HepG2 (cell line): ENCODE measurements at regions not wholly inside any gene's neighbourhood (a gene's known extent, or its start where the extent isn't known, plus 50 kb on each side); places are given as distances from the start of the nearest gene placed in this dataset.

Experiments used
- ATAC-seq: fragments of 200-7000 bp; cut with Tn5 transposase; 3 replicates; pipeline ENCODE4 v1.9.1; 2020; ENCODE audit warnings: mild to moderate bottlenecking, moderate library complexity
- BruUV-seq: library from RNA; stranded (reverse); fragments of 400-500 nt; replicated peaks from 2 replicates; lab custom pipeline; 2021; lab: Mats Ljungman, UMichigan
- CTCF ChIA-PET: fragments of 300-600 bp; formaldehyde crosslinking; extraction: SDS; loops from one replicate; lab custom pipeline; 2021; ENCODE audit warnings: low total read pairs, inconsistent platforms, low intra/inter-chr PET ratio; lab: Yijun Ruan, JAX
- POLR2A ChIA-PET: fragments of 350-600 bp; sonication (Branson Sonifier 250); formaldehyde crosslinking; loops from one replicate; lab custom pipeline; 2020; ENCODE audit warnings: antibody characterized with exemption, inconsistent platforms; lab: Yijun Ruan, JAX
- DNase-seq: peaks from one replicate; pipeline ENCODE4 v3.0.0-alpha.2; 2015; ENCODE audit warnings: low spot score
- FAIRE-seq: peaks from 3 replicates; lab custom pipeline; 2011; peaks lifted over from hg19 to GRCh38; lab: Jason Lieb, UNC
- H2AFZ ChIP-seq: one replicate; pipeline ENCODE4 v1.6.1; 2011; ENCODE audit warnings: low read length, inconsistent platforms
- H3K27ac ChIP-seq: fragments of 300-600 bp; 3 replicates; pipeline ENCODE4 v1.8.0; 2011; ENCODE audit warnings: mixed run types, mild to moderate bottlenecking, mixed read lengths, low read length, inconsistent platforms; ENCODE audit not compliant: insufficient read depth; ENCODE audit errors: extremely low read length
- H3K27me3 ChIP-seq, 2 experiments: fragments of 200-600 bp in 1 of 2; 2 replicates in 1 of 2; 3 replicates in 1 of 2; pipeline versions ENCODE4 v1.6.0 to v1.8.0; 2011; ENCODE audit warnings: low read length in 2 of 2, mild to moderate bottlenecking in 2 of 2, moderate library complexity in 2 of 2, inconsistent platforms in 1 of 2; ENCODE audit not compliant: insufficient read depth in 2 of 2, control insufficient read depth in 1 of 2
- H3K36me3 ChIP-seq, 2 experiments: fragments of 200-600 bp in 1 of 2; replicated peaks in 1 of 2; 2 replicates in 1 of 2; 3 replicates in 1 of 2; pipeline versions ENCODE4 v1.5.1 to v1.8.0; 2011; ENCODE audit warnings: low read length in 2 of 2, inconsistent platforms in 1 of 2; ENCODE audit not compliant: insufficient read depth in 2 of 2, control insufficient read depth in 1 of 2
- H3K4me1 ChIP-seq: 2 replicates; pipeline ENCODE4 v1.5.1; 2012; ENCODE audit warnings: low read length, inconsistent platforms; ENCODE audit not compliant: insufficient read depth
- H3K4me2 ChIP-seq: 2 replicates; pipeline ENCODE4 v1.6.0; 2011; ENCODE audit warnings: low read depth, low read length, inconsistent platforms
- H3K4me3 ChIP-seq, 3 experiments: fragments of 200-600 bp in 1 of 3; sonication (generic), shearing (Covaris generic) in 1 of 3; replicated peaks in 1 of 3; 2 replicates each; pipeline ENCODE4 v1.5.1; 2011 to 2016; ENCODE audit warnings: low read length in 3 of 3, inconsistent platforms in 2 of 3, low read depth in 2 of 3, mild to moderate bottlenecking in 2 of 3, control low read depth in 1 of 3, mixed read lengths in 1 of 3; ENCODE audit not compliant: insufficient read depth in 1 of 3
- H3K79me2 ChIP-seq: one replicate; pipeline ENCODE4 v1.6.1; 2011; ENCODE audit warnings: low read length, inconsistent platforms; ENCODE audit not compliant: insufficient read depth
- H3K9ac ChIP-seq: 2 replicates; pipeline ENCODE4 v1.6.0; 2011; ENCODE audit warnings: mild to moderate bottlenecking, low read depth, low read length, inconsistent platforms; ENCODE audit not compliant: insufficient read depth
- H3K9me3 ChIP-seq: 2 replicates; pipeline ENCODE4 v1.5.1; 2012; ENCODE audit warnings: mild to moderate bottlenecking, low read length
- H4K20me1 ChIP-seq: 2 replicates; pipeline ENCODE4 v1.6.0; 2011; ENCODE audit warnings: inconsistent platforms, mild to moderate bottlenecking, low read length, moderate library complexity; ENCODE audit not compliant: insufficient read depth
- ESRRA ChIP-seq: sonication (generic); formaldehyde crosslinking; IDR thresholded peaks from 2 replicates; pipeline ENCODE4 v1.5.1; 2020; ENCODE audit warnings: mild to moderate bottlenecking, low read depth, missing genetic modification reagents
- FOXC1 ChIP-seq: sonication (generic); formaldehyde crosslinking; IDR thresholded peaks from 2 replicates; pipeline ENCODE4 v1.8.0; 2022; ENCODE audit warnings: mild to moderate bottlenecking, missing genetic modification reagents, borderline replicate concordance
- KLF9 ChIP-seq: IDR thresholded peaks from 2 replicates; pipeline ENCODE4 v1.6.1; 2016; ENCODE audit warnings: low read depth
- NFKB2 ChIP-seq: sonication (generic); formaldehyde crosslinking; IDR thresholded peaks from 2 replicates; pipeline ENCODE4 v1.4.0; 2020; ENCODE audit warnings: missing genetic modification reagents, borderline replicate concordance
- SAP130 ChIP-seq: IDR thresholded peaks from 2 replicates; pipeline ENCODE4 v1.6.1; 2016; ENCODE audit warnings: low read depth
- TBP ChIP-seq: sonication (generic); formaldehyde crosslinking; IDR thresholded peaks from 2 replicates; pipeline ENCODE4 v1.5.0; 2020; ENCODE audit warnings: missing genetic modification reagents
- YEATS4 ChIP-seq: sonication (generic); formaldehyde crosslinking; IDR thresholded peaks from 2 replicates; pipeline ENCODE4 v1.4.0; 2020; ENCODE audit warnings: missing genetic modification reagents, borderline replicate concordance
- ZNF75D ChIP-seq: sonication (generic); formaldehyde crosslinking; IDR thresholded peaks from 2 replicates; pipeline ENCODE4 v1.8.1; 2023; ENCODE audit warnings: missing genetic modification reagents, mild to moderate bottlenecking, borderline replicate concordance
- WGBS: methylation state at CpG from one replicate; pipeline ENCODE4 v1.1.6; 2017; ENCODE audit warnings: low lambda C conversion rate; 5-methylcytosine and 5-hydroxymethylcytosine counted together
- in situ Hi-C: cut with HindIII; loops from 2 replicates; pipeline ENCODE4 v1.10.0; 2017; ENCODE audit warnings: low pct_unique_long_range_greater_than_20kb; ENCODE audit not compliant: extremely low pct_ligation_motif_present
- intact Hi-C: fragments of 100-400 bp; cut with micrococcal nuclease; formaldehyde crosslinking; loops from one replicate; pipeline ENCODE4 v1.10.0; 2022; ENCODE audit not compliant: unreplicated experiment
- TF ChIP-seq, protein P1 (sequence below): sonication (generic); formaldehyde crosslinking; IDR thresholded peaks from 2 replicates; pipeline ENCODE4 v1.5.1; 2020; ENCODE audit warnings: missing genetic modification reagents, mild to moderate bottlenecking, borderline replicate concordance
- TF ChIP-seq, protein P2 (sequence below): sonication (generic); formaldehyde crosslinking; IDR thresholded peaks from 2 replicates; pipeline ENCODE4 v1.4.0; 2020; ENCODE audit warnings: missing genetic modification reagents, low read depth, mild to moderate bottlenecking, borderline replicate concordance
- TF ChIP-seq, protein P3 (sequence below): sonication (generic); formaldehyde crosslinking; conservative IDR thresholded peaks from 2 replicates; pipeline ENCODE4 v1.4.0; 2020; ENCODE audit warnings: missing genetic modification reagents

DNA sequence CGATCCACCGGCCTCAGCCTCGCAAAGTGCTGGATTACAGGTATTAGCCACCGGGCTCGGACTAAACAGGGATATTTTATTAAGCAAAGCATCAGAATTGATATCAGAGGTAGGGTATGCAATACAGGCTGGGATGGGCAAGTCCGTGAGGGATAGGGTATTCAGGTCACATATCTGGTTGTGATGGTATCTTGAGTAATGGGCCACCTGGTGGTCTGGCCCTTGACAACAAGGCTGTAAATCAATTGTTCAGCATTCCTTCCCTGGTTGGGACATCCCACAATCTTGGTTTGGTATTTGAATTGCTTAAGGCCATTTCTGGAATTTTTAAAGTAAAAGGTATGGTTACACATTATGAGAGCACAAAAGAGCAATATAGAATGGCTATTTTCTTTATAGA, 1588.0 kb downstream of the SLITRK1 start:
- Histone ChIP-seq H3K9me3 (no peaks in the 10 kb centered on the region), H4K20me1 (no peaks in the 10 kb centered on the region), H3K27me3 (no peaks in the 10 kb centered on the region), H3K27ac (no peak overlapping the region), H3K4me3 (no peak overlapping the region), H2AFZ (no peak overlapping the region), H3K4me1 (no peaks in the 10 kb centered on the region), H3K79me2 (no peaks in the 10 kb centered on the region), H3K36me3 (no peaks in the 10 kb centered on the region), H3K4me2 (no peak overlapping the region), H3K9ac (no peak overlapping the region)
- ChIA-PET CTCF (no interaction called here), POLR2A (no interaction called here)
- in situ Hi-C loops, result no loop called here
- ATAC-seq (no peak), DNase-seq (no peak), FAIRE-seq (no peak)
- intact Hi-C loops, result no loop called here
- BruUV-seq, result no TSS peak
- TF ChIP-seq ZNF75D (CRISPR knock-in tag), result no peak
- WGBS, result 59% methylated on average over 6 of the region's 6 CpGs

DNA sequence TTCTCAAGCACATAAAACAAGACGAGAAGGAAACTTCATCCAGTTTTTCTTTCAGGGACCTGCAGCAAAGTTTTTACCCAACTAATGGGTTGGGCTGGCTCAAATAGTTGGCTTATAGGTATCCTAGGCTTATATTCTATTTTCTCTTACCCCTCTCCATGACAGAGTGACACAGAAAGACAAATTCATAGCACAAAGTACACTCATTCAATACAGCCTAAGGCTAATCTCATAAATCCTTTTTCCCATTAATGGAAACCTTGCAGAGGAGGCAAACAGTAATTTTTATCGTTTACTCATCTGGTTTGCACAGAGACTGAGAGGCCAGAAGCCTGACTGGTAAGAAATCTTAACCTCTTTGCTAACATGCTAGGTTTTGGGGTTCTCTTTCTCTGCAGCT, 1589.9 kb downstream of the SLITRK1 start:
- Histone ChIP-seq H3K27ac (no peak overlapping the region), H4K20me1 (no peaks in the 10 kb centered on the region), H3K36me3 (no peaks in the 10 kb centered on the region), H3K4me3 (no peak overlapping the region), H3K9me3 (no peaks in the 10 kb centered on the region), H2AFZ (no peak overlapping the region), H3K9ac (no peak overlapping the region), H3K27me3 (no peaks in the 10 kb centered on the region), H3K4me2 (no peak overlapping the region), H3K79me2 (no peaks in the 10 kb centered on the region), H3K4me1 (no peaks in the 10 kb centered on the region)
- POLR2A ChIA-PET, result no interaction called here
- no peak for ATAC-seq
- no TSS peak for BruUV-seq
- FAIRE-seq, result no peak
- DNase-seq, result no peak
- in situ Hi-C loops (no loop called here), intact Hi-C loops (no loop called here)
- TF ChIP-seq, protein P1, sequence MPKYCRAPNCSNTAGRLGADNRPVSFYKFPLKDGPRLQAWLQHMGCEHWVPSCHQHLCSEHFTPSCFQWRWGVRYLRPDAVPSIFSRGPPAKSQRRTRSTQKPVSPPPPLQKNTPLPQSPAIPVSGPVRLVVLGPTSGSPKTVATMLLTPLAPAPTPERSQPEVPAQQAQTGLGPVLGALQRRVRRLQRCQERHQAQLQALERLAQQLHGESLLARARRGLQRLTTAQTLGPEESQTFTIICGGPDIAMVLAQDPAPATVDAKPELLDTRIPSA, result no peak
- TF ChIP-seq SAP130 (CRISPR knock-in tag) (no peak), TBP (no peak), KLF9 (CRISPR knock-in tag) (no peak), ESRRA (no peak), YEATS4 (CRISPR knock-in tag) (no peak), FOXC1 (CRISPR knock-in tag) (no peak), NFKB2 (no peak)
- TF ChIP-seq, protein P2, sequence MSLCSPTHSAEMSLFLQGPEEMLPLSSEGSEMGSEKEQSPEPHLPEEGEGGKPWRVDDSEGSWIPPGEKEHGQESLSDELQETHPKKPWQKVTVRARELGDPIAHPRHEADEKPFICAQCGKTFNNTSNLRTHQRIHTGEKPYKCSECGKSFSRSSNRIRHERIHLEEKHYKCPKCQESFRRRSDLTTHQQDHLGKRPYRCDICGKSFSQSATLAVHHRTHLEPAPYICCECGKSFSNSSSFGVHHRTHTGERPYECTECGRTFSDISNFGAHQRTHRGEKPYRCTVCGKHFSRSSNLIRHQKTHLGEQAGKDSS (CRISPR knock-in tag), result no peak
- TF ChIP-seq, protein P3, sequence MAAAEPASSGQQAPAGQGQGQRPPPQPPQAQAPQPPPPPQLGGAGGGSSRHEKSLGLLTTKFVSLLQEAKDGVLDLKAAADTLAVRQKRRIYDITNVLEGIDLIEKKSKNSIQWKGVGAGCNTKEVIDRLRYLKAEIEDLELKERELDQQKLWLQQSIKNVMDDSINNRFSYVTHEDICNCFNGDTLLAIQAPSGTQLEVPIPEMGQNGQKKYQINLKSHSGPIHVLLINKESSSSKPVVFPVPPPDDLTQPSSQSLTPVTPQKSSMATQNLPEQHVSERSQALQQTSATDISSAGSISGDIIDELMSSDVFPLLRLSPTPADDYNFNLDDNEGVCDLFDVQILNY (CRISPR knock-in tag), result no peak
- WGBS, result 5% methylated on average over 2 of the region's 2 CpGs
- CTCF ChIA-PET, result no interaction called here
